Gastrocnemius medialis (tissue), 4 donors: ENCODE measurements at regions not wholly inside any gene's neighbourhood (a gene's known extent, or its start where the extent isn't known, plus 50 kb on each side); places are given as distances from the start of the nearest gene placed in this dataset.

Experiments
- CTCF ChIP-seq, 5 experiments: fragments of 450-650 bp in 3 of 5; fragments of 200-600 bp in 2 of 5; sonication (generic) in 2 of 5; IDR thresholded peaks in 4 of 5; conservative IDR thresholded peaks in 1 of 5; 1 replicate in 4 of 5; 2 replicates in 1 of 5; pipeline ENCODE4 v1.5.1; 2016 to 2019; ENCODE audit warnings: antibody characterized with exemption in 5 of 5, mild to moderate bottlenecking in 3 of 5, moderate library complexity in 3 of 5
- POLR2A ChIP-seq, 2 donors: fragments of 450-650 bp; IDR thresholded peaks; one replicate each; pipeline ENCODE4 v1.6.1; 2017; ENCODE audit warnings: antibody characterized with exemption in 2 of 2, mild to moderate bottlenecking in 2 of 2, moderate library complexity in 2 of 2

GRCh38 chr4:25531272-25531671 lies 124.4 kb upstream of the SLC34A2 start:
- no peak for TF ChIP-seq CTCF (IDR thresholded peaks at IDR 0.05 in 4 of 5, conservative IDR thresholded peaks at IDR 0.05 in 1 of 5)
- TF ChIP-seq POLR2A (IDR thresholded peaks at IDR 0.05): no peak
